NCI-H1092 (cell line): ENCODE measurements at regions not wholly inside any gene's neighbourhood (a gene's known extent, or its start where the extent isn't known, plus 50 kb on each side); places are given as distances from the start of the nearest gene placed in this dataset.
"Not testable (repeated sequence)": the region's sequence is repeated elsewhere in the genome, so short reads cannot be mapped to it uniquely, and the experiment has no call there.

Source experiments
- DNase-seq: peaks from one replicate; lab custom pipeline; 2025; lab: John Stamatoyannopoulos, UW

- no peak for DNase-seq
These were observed 189.0 kb upstream of the MEF2C start for GRCh38 chr5:89071941-89072331.

DNA sequence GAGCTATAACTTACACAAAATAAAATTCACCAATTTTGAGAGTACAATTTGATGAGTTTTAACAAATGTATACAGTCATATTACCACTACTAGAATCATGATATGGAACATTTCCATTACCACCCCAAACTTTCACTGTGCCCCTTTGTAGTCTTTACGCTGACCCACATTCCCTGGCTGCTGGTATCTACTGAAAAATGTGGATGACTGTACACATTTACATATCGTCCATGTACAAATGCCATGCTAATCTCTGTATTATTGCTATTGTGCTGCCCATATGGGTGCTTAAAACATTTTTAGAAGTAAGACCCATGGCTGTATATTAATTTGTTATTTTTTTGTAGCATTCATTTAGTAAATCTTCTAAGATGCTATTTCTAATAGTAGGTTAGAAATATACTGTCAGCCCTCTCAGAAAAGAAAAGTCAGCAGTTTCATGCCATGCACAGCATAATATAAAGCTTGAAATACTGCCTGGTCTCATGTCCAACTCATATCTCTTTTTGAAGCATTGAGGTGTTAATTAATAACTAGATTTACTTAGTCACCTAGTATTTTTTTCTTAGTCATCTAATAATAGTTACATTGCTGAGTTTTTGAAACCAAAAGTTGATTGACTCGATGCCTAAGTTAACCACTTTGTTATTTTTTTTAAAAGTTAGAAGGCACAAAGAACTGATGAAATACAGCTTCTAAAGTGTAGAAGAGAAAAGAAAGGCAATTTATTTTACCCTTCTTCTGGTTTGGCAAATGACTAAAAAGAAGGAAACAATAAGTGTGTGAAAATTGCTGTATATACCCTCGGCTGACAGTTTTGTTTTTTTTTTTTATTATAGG, 188.3 kb upstream of the MEF2C start:
- no peak for DNase-seq

DNA sequence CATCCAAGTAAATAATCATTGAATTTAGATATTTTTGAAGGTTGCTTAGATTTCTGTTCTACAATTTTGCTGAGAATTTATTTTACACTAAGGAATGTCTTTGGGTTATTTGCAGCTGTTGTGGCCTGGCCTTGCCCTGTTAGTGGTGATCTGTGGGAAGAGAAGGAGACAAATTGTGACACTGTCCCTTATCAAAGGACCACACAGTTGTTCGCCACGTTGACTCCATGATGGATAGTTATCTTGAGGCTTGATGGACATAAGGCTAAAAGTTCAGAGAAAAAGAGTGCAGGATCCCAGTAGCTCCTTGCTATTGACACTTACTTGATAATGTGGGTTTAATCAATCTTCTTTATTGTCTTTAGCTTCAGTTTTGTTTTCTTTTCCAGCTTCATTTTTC, 186.6 kb upstream of the MEF2C start:
- DNase-seq, result no peak

DNA sequence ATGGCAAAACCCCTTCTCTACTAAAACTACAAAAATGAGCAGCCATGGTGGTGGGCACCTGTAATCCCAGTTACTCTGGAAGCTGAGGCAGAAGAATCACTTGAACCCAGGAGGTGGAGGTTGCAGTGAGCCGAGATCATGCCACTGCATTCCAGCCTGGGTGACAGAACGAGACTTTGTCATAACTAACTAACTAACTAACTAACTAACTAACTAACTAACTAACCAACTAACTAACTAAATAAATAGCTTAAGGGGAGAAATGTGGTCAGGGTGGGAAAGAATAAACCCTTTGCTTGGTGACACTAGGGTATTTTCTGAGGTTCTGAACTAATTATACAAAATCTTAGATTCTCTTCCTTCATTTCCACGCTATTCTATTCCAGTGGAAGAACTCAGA, 184.4 kb upstream of the MEF2C start:
- DNase-seq, result no peak

DNA sequence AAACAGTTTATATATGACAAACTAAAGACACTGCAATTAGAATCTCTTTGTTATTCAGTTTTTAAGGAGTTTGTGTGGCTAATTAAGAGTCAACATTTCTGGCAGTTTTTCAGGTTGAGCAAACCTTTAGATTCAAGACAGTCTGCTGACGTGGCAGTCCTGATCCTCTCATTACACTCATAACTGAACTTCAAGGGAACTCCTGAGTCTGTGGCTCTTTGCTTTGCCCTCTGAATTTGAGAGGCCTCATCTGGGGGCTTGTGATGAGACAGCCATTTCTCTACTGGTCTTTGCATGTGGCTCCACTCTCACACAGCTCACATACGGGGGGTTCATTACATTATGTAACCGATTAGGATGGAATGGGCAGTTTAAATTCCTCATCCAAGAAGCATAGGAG, 182.9 kb upstream of the MEF2C start:
- no peak for DNase-seq

DNA sequence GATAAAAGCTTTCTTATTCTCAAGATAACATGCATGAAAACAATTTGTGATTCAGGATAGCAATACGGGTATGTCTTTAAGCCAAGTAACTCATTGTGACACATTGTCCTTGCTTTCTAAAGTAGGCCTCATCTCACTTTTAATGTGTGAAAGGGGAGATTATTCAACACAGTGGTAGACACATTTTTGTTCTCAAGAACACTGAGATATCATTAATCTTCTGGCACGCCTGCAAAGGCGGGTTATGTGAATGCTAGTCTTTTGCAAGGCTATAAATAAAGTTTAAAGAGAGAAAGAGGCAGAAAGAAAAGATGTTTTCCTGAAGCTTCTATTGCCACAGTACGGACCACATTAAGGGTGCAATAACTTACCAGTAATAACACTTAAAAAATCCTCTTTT, 181.8 kb upstream of the MEF2C start:
- no peak for DNase-seq

DNA sequence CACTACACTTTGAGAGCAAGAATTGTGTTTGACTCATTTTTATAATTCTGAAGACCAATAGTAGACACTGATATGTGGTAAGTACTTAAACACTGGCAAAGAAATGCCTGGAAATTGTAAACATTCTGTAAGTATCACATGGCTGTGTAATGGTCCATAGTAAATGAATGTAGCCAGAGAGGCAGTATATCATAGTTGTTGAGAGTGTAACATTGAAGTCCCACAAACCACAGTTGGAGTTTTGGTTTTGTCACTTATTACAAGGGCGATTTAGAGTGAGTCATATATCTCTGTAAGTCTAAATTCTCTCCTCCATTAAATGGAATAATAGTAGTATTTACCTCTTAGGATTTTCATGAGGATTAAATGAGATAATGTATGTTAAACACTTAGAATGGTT, 181.1 kb upstream of the MEF2C start:
- no peak for DNase-seq

DNA sequence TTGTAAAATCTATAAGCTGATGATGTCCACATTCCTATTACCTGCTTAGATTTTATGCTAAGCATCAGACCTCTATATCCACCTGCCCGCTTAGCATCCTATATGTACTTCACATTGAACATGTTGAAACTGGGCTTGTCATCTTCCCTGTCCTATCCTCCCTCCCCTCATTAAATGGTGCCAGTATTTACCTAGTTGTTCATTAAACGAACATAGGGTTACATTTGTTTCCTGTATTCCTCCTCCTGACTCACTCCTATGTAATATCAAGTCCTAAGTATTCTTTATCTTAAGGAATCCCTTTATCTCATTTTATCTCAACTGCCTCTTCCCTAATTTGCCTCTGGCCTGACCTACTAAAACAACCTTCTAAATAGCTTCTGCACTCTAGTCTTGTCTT, 177.8 kb upstream of the MEF2C start:
- DNase-seq, result no peak

GRCh38 chr5:89059274-89059673, 176.3 kb upstream of the MEF2C start:
- no peak for DNase-seq

- DNase-seq, result no peak
These were observed 172.7 kb upstream of the MEF2C start for GRCh38 chr5:89055695-89056085.

GRCh38 chr5:89055015-89055694, 172.2 kb upstream of the MEF2C start:
- DNase-seq, result no peak

- no peak for DNase-seq
These were observed 170.6 kb upstream of the MEF2C start for GRCh38 chr5:89053547-89053946.

GRCh38 chr5:89050062-89050461, 167.1 kb upstream of the MEF2C start:
- not testable (repeated sequence) for DNase-seq

DNA sequence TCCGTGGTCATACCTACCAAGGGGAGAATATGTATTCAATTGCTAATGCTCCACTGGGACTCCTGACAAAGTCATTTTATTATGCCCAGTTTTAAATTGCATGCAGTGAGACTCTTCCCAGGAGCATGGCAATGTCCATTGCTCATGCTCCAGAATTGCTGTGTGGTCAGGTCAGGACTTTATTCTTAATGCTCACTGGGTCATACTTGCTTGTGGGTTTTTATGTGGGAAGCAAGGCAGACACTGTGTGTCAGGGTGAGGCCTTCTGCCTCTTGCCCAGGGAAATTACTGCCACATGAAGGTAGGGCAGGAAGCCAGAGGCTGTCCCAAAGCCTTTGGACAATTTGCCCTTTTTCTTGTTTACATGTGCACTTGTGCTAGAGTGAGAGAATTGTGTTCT, 164.6 kb upstream of the MEF2C start:
- no peak for DNase-seq

GRCh38 chr5:89045216-89045615, 162.2 kb upstream of the MEF2C start:
- DNase-seq, result no peak

GRCh38 chr5:89044674-89045200, 161.8 kb upstream of the MEF2C start:
- no peak for DNase-seq

GRCh38 chr5:89043676-89044075, 160.7 kb upstream of the MEF2C start:
- no peak for DNase-seq

- no peak for DNase-seq
These were observed 159.8 kb upstream of the MEF2C start for GRCh38 chr5:89042746-89043145.

- no peak for DNase-seq
These were observed 159.0 kb upstream of the MEF2C start for GRCh38 chr5:89041976-89042375.

- no peak for DNase-seq
These were observed 158.3 kb upstream of the MEF2C start for GRCh38 chr5:89041249-89041779.

GRCh38 chr5:89036704-89037489, 153.9 kb upstream of the MEF2C start:
- no peak for DNase-seq

- no peak for DNase-seq
These were observed 153.2 kb upstream of the MEF2C start for GRCh38 chr5:89036166-89036565.
